Mucosa of descending colon (tissue), 3 donors: ENCODE measurements at regions not wholly inside any gene's neighbourhood (a gene's known extent, or its start where the extent isn't known, plus 50 kb on each side); places are given as distances from the start of the nearest gene placed in this dataset.

ENCODE experiments used
- ATAC-seq: fragments of 200-7000 bp; cut with Tn5 transposase; one replicate; pipeline ENCODE4 v1.9.1; 2020; ENCODE audit warnings: mild to moderate bottlenecking, moderate library complexity
- DNase-seq, 3 donors: peaks; one replicate each; pipeline ENCODE4 v3.0.0-alpha.2; 2020
- H3K36me3 ChIP-seq: fragments of 200-600 bp; one replicate; pipeline ENCODE4 v1.8.0; 2021; ENCODE audit warnings: low read depth, mild to moderate bottlenecking
- H3K4me1 ChIP-seq: fragments of 200-600 bp; one replicate; pipeline ENCODE4 v1.8.0; 2021; ENCODE audit warnings: low read depth, mild to moderate bottlenecking
- H3K4me3 ChIP-seq: fragments of 200-600 bp; one replicate; pipeline ENCODE4 v1.8.0; 2021; ENCODE audit warnings: mild to moderate bottlenecking
- H3K9me3 ChIP-seq: fragments of 200-600 bp; one replicate; pipeline ENCODE4 v1.8.0; 2021; ENCODE audit warnings: mild to moderate bottlenecking
- CTCF ChIP-seq: fragments of 200-600 bp; IDR thresholded peaks from one replicate; pipeline ENCODE4 v1.8.0; 2022; ENCODE audit warnings: antibody characterized with exemption, mild to moderate bottlenecking
- intact Hi-C, 2 donors: fragments of 100-400 bp; cut with DNase I in 1 of 2; cut with micrococcal nuclease in 1 of 2; formaldehyde crosslinking; loops; one replicate each; pipeline versions ENCODE4 v1.11.0 to v1.11.1; 2022; cut with DNase I, micrococcal nuclease
- donor health status: DM: no; HTN: no; CAD: no; lungs with moderate emphysema.
- donor health status: DM: no; HTN: no; CAD: no.
- donor health status: DM: no; HTN: yes; CAD: no.

- intact Hi-C loops: no loop called here
- no peak for DNase-seq
- no peak for TF ChIP-seq CTCF
Measured at GRCh38 chr2:171249689-171250088, 89.0 kb upstream of the TLK1 start.

GRCh38 chr2:171247741-171248662 is 87.3 kb upstream of the TLK1 start:
- intact Hi-C loops: no loop called here
- ATAC-seq (peak; percentile 57), DNase-seq (no peak)
- Histone ChIP-seq H3K4me1 (no peaks in the 10 kb centered on the region), H3K4me3 (no peak overlapping the region), H3K9me3 (peaks cover 10% of the 10 kb centered on the region), H3K36me3 (no peaks in the 10 kb centered on the region)
- no peak for TF ChIP-seq CTCF

More at GRCh38 chr2:171249689-171250088, 89.0 kb upstream of the TLK1 start:
- no peaks in the 10 kb centered on the region for H3K4me1 ChIP-seq
- peaks cover 10% of the 10 kb centered on the region for H3K9me3 ChIP-seq
- no peak overlapping the region for H3K4me3 ChIP-seq
- H3K36me3 ChIP-seq: no peaks in the 10 kb centered on the region
- ATAC-seq: no peak

- Histone ChIP-seq H3K4me3 (no peak overlapping the region), H3K4me1 (no peaks in the 10 kb centered on the region), H3K9me3 (peaks cover 10% of the 10 kb centered on the region), H3K36me3 (no peaks in the 10 kb centered on the region)
- no peak for ATAC-seq
- no peak for TF ChIP-seq CTCF
- intact Hi-C loops: no loop called here
- DNase-seq: peak in 1 of 3 donors; percentile 4
Measured at GRCh38 chr2:171244970-171245782, 84.5 kb upstream of the TLK1 start.

- no peak for ATAC-seq
- intact Hi-C loops: no loop called here
- Histone ChIP-seq H3K4me3 (no peak overlapping the region), H3K36me3 (no peaks in the 10 kb centered on the region), H3K4me1 (no peaks in the 10 kb centered on the region), H3K9me3 (peaks cover 10% of the 10 kb centered on the region)
- no peak for TF ChIP-seq CTCF
- DNase-seq: no peak
Measured at GRCh38 chr2:171244466-171244969, 83.8 kb upstream of the TLK1 start.

GRCh38 chr2:171241771-171242170 is 81.1 kb upstream of the TLK1 start:
- DNase-seq: no peak
- no peak for TF ChIP-seq CTCF
- intact Hi-C loops: no loop called here
- ATAC-seq: no peak
- peaks cover 10% of the 10 kb centered on the region for H3K9me3 ChIP-seq
- no peaks in the 10 kb centered on the region for H3K36me3 ChIP-seq
- no peaks in the 10 kb centered on the region for H3K4me1 ChIP-seq
- no peak overlapping the region for H3K4me3 ChIP-seq
